GM19240 (cell line): ENCODE measurements at regions not wholly inside any gene's neighbourhood (a gene's known extent, or its start where the extent isn't known, plus 50 kb on each side); places are given as distances from the start of the nearest gene placed in this dataset.
"Not testable (repeated sequence)": the region's sequence is repeated elsewhere in the genome, so short reads cannot be mapped to it uniquely, and the experiment has no call there.

Source experiments
- DNase-seq: peaks from one replicate; pipeline ENCODE4 v3.0.0; 2011; ENCODE audit warnings: low spot score; ENCODE audit not compliant: insufficient read length

DNA sequence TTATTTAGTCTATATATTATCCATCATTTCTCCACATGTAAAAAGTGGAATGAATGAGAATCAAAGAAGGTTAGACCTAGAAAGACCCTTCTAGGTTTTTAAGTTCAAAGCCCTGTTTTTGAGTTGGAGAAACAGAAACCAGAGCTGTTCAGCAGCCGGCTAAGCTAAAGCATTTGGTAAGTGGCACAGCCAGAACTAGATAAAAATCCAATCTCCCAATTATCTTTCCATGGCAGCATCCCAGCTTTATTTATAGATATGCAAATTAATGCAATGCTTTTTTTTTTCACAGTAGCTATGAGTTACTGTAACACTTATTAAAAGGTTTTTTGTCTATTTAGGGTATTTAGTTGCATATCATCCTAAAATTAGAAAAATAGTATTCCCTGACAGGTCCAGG lies 85.1 kb downstream of the NIBAN1 start:
- no peak for DNase-seq

DNA sequence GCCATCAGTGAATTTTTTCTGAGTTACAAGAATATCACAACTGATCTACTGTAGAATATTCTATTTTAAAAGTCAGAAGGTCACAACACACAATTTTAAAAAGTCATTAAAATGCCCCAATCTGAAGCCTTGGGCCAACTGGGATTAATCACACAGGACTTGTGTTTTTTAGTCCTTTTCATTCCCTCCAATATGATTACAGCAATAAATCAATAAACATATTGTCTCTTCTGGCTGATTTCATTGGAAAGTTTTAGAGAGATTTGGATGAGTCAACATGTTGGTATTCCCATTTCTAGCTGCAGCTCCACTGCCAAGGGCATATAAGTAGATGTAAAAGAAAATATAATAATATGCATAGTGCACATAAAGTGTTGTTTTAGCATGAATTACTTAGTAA lies 85.8 kb downstream of the NIBAN1 start:
- DNase-seq: no peak

DNA sequence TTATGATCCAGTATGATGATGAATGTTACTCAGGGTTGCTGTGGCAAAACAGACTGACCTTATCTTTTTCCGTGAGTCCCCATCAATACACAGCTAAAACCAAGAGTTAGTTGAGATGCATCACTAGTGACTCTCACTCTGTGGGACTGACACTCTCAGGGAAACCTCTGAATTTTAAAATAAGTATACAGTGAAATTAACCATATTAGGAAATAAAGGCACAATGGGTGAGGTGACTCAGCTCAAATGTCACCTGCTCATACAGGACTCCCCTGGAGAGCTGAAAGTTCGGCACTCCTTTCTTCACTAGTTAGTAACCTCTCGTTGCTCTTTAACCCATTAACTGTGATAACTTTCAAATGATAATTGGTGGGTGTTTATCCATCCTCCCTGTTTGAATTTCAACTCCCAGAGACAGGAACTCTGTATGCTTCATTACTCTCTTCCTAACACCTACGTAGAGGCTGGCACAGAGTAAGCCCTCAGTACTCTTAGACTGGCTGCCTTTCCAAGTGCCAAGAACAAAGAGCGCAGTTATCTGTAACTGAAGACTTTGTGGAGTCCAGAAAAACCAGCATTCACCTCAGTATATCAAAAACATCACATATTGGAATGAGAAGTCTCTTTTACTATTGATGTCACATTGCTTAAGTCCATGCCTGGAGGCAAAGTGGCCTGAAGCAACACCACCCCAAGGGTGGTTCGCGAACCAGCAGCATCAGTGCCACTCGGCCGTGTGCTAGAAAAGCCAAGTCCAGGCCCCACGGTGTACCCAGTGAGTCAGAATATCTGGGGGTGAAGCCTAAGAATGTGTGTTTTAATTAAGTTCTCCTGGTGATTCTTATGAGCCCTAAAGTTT lies 91.1 kb downstream of the NIBAN1 start:
- no peak for DNase-seq

GRCh38 chr1:184881941-184882913 lies 92.1 kb downstream of the NIBAN1 start:
- DNase-seq: no peak

DNA sequence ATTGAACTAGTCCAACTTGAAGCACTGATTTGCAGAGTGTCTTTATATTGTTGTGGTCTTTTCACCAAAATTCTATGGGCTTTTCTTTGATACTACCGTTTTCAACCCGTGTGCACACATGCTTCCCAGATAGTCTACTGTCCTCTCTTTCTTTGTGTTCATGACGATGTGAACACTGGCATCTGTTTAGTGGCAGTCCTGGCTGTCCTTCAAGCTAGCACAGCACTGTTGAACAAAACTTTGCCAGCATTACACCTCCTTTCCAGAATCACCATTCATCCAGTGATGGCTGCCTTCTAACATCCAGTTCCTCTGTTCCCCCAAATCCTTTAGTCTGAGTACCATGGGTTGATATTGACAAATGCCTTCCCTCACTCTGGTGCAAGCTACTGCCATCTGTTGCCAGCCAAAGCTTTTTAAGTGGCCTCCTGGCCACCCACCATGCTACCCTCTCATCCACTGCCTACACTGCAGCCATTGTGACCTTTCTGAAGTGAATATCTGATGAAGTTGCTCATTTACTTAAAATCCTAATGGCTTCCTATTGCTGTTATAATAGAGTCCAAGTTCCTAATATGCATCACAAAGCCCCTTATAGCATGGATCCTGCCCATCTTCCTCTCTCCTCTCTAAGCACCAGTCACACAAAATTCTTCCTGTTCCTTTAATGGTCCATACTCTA lies 94.3 kb downstream of the NIBAN1 start:
- DNase-seq: no peak

GRCh38 chr1:184878602-184879001 lies 95.7 kb downstream of the NIBAN1 start:
- no peak for DNase-seq

DNA sequence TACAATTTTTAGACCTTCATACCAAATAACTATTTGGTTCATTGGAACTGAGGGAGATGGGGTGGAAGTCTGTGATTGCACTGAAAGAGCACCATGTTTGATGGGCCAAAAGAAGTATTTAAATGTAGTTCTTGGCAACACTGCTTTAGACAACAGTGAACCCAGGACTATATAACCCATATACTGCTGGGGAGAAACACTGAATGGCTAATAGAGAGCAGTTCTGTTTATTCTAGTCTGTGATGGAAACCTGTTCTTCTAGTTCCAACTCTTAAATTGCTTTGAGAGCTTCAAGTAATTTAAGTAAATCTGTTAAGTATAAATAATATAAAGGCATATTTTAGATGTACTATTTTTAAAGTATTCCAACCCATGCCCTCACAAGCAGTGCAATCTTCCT lies 96.3 kb downstream of the NIBAN1 start:
- DNase-seq: no peak

- DNase-seq: not testable (repeated sequence)
These were observed 98.3 kb downstream of the NIBAN1 start for GRCh38 chr1:184876015-184876414.

- DNase-seq: no peak
These were observed 99.1 kb downstream of the NIBAN1 start for GRCh38 chr1:184875218-184875617.

DNA sequence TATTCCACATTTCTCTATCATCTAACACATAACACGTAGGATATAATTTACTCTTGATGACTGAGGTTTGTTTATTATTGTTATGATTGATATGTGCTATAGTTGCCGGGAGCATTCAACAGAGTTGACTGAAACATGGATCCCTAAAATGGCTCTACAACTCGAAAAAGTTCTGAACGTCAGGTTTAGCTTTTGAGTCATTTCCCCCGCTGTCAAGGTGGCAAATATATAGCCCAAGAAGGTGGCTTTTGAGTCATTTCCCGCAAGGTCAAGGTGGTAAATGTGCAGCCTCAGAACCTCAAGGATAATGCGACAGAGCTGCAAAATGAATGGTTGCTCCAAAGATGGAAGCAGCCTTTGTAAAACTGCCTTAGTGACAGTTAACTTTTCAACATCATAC lies 104.0 kb downstream of the NIBAN1 start:
- DNase-seq: no peak

DNA sequence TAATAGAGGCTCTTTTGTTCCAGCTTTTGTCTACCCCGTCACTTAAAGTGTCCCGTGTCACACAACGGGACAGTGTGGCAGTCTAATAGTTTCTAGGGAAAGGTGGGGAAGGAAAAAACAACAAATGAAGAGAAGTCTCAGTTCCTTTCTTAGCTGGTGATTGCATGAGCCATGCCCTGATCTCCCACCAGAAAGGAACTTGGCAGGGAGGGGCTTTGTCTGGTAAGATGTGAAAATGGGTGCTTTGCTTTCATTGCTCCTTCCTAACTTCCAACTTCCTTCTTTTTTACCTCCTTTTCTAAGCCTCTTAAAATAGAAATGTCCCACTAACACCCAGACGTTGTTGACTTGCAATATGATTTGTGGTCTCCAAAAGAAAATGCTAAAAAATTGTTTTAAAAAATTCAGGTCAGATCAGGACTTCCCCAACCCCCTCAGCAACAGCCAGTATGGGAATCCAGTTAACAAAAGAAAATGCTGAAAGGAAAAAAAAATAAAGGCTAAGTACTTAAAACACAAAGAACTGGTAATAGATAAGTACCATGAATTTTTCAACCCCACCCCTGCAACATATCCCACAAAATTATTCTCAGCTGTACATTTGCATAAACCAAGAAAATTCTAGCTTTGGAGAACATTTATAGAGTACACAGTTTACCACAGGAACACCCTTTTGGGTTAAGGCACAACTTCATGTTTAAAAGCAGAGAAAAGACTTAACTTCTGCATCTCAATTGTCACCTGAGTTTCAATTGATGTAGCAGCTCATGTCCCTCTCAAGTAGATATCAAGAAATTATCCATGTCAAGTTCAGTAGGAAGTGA lies 106.2 kb downstream of the NIBAN1 start:
- no peak for DNase-seq

DNA sequence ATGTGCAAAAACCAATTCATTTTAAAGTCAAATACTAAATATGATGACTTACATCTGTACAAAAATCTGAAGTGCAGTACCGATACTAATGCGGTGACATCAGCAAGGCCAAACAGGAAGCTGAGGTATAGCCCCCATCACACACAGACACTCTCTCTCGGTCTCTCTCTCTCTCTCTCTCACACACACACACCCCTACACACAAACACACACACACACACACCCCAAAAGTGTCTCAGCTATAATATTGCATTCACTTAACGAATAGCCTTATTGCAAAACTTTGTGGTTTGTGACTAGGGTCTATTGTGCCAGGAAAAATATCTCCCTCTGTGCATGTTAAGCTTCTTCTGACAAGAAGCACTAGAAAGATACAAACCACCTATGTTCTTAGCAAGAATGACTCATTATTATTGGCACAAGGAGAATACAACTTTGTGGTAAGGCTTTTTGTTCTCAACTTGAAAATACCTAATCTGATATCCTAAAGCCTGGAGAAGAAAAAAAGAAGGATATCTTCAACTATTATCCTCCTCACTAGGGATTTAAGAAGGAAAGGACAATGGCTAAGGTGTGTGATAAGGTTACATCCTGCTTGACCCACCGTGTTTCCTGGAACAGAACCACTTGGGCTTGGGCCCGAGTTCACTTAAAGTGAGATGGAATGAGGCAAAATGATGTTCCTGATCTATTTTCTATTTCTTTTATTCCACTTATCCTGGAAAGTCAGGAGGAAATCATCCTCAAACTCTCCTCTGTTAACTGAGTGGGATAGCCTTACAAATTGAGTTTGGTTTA lies 107.1 kb downstream of the NIBAN1 start:
- peak; percentile 19 for DNase-seq

DNA sequence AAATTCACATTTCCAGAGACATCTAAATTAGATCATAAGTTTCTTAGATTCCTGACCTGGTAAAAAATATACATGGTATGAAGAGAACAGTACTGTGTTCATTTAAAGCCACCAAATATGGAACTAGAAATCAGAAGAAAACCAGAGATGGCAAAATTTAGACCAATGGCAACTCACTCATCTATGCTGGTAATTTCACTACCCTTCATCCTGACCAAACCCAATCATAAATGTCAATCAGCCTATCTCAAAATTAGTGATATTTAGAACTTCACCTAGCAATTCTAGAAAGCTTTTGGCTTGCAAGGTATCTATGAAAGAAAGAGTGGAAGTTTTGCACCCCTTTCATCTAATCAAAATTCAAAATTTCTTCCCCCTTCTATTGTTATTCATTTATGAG lies 107.7 kb downstream of the NIBAN1 start:
- DNase-seq: no peak

DNA sequence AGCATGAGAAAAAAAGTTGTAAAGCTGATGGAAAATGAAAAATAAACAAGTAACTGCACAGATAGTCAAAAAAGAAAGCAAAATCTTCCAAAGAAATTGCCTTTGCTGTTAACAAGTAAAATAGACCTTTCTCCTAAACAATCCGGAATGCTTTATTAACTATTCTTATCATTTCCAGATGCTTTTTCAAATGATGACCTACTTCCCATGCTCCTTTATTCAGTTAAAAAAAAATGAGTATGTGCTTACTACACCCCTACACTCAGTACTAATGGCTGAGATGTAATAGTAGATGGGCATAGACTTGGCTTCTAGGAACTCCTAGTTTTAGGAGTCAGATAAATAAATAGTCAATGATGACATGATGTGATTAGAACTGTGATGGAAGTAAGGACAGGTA lies 108.5 kb downstream of the NIBAN1 start:
- no peak for DNase-seq

DNA sequence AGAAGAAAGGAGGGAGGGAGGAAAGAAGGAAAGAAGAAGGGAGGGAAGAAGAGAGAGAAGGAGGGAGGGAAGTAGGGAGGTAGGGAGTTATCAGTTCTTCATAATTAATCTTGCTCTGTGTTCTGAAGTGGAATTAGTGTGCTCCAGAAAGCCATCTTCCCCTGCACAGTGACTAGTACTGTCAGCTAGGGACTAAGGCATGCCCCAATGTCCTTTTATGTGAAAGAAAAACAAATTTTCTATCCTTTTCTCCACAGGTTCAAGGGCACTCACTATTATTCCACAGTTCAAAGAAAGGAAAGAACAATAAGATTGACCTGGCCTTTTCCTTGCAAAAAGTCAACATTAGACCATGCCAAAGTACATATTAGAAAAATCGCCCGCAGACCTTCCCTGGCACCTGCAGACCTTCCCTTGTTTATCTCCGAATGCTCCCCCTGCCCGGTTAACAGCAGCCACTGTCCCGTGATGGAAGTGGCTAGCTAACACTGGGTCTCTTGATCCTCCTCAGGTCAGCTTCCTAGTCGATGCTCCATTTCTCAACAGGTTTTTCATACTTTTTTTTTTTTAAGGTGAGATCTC lies 107.2 kb upstream of the EDEM3 start:
- no peak for DNase-seq

DNA sequence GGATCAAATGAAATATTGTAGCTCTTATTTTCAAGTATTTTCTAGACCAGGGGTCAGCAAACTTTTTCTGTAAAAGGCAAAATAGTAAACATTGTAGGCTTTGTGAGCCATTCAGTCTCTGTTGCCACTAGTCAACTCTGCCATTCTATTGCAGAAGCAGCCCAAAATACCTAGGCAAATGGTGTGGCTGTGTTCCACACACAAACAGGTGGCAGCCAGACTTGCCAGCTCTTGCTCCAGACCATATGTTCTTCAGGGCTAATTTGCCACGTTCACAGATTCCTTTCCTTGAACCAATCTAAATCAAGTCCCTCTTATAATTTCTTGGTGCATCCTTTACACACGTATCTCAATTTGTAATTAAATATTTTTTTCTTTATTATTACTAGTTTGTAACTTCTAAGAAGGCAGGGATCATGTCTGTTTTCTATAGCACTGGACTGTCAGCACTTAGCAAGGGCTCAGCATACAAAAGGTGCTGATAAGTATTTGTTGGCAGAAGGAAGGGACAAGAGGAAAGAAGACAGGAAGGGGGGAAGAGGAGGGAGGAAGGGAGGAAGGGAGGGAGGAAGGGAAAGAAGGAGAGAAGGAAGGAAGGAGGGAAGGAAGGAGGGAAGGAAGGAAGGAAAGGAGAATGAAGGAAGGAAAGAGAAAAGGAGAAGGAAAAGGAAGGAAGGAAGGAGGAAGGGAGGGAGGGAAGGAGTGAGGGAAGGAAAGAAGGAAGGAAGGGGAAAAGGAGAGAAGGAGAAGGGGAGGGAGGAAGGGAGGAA lies 106.5 kb upstream of the EDEM3 start:
- no peak for DNase-seq

GRCh38 chr1:184860535-184860934 lies 105.9 kb upstream of the EDEM3 start:
- DNase-seq: no peak

DNA sequence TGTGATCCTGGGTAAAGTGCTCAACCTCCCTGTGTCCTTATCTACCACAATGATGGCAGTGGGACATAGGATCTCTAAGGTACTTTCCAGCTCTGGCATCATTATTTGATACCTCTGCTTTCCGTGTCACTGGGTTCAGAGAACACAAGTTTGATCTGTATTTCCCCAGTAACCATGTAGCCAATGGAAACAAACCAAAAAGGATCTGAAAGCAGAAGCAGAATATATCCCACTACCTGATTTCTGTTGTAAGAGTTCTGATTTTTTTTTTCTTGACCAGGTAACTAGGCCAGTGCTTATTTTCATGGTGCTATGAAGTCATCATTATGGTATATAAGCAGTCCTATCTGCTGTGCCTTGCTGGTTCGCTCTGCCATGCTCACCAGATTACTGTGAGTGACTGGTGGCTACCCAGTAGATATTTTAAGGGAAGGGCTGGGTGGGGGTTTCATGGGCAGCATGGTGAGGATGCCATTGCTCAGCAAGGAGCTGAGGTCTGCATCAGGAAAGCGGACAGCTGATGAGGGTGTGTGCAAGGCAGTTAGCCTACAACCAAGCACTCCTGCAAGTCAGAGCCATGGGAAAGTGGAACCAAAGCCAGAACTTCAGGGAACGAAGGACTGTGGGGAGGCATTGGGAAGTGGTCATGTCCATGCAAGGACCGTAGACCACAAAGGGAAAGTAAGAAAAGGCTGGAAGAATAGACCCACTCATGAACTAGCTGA lies 104.9 kb upstream of the EDEM3 start:
- no peak for DNase-seq
